HCEC 1CT (cell line): ENCODE measurements at regions not wholly inside any gene's neighbourhood (a gene's known extent, or its start where the extent isn't known, plus 50 kb on each side); places are given as distances from the start of the nearest gene placed in this dataset.

Experiments used
- DNase-seq: peaks from one replicate; pipeline ENCODE4 v3.0.0-alpha.2; 2017

DNA sequence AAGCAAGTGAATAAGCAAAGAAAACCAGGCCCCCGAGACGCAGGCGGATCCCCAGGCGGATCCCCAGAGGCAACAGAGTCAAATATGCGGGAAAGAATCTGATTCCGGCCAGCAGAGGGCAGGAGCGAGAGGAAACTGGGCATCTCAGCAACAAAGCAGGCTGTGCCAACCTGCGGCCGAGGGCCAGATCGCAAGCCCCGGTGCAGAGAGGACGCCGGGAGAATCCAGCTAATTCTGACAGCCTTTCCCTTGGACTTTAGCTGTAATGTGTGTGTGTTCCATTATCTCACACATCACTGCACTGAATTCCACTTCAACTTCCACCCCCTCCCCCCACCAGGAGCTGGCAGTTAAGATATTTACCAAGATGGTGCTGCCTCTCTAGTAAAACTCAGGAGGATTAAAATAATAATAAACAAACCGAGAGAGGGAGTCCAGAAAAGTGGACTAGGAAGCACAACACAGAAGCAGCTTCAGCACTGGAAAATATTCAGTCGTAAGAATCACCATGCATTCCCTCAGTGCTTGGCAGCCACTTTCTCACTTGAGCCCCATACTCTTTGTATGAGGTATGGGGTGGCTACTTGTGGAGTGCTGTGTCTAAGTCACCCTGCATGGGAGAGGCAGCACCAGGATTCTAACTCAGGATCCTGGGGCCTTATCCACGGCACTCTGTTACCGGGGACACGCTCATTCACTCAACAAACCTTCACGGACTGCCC, 66.2 kb upstream of the SNX9 start:
- peak; percentile 65 for DNase-seq

DNA sequence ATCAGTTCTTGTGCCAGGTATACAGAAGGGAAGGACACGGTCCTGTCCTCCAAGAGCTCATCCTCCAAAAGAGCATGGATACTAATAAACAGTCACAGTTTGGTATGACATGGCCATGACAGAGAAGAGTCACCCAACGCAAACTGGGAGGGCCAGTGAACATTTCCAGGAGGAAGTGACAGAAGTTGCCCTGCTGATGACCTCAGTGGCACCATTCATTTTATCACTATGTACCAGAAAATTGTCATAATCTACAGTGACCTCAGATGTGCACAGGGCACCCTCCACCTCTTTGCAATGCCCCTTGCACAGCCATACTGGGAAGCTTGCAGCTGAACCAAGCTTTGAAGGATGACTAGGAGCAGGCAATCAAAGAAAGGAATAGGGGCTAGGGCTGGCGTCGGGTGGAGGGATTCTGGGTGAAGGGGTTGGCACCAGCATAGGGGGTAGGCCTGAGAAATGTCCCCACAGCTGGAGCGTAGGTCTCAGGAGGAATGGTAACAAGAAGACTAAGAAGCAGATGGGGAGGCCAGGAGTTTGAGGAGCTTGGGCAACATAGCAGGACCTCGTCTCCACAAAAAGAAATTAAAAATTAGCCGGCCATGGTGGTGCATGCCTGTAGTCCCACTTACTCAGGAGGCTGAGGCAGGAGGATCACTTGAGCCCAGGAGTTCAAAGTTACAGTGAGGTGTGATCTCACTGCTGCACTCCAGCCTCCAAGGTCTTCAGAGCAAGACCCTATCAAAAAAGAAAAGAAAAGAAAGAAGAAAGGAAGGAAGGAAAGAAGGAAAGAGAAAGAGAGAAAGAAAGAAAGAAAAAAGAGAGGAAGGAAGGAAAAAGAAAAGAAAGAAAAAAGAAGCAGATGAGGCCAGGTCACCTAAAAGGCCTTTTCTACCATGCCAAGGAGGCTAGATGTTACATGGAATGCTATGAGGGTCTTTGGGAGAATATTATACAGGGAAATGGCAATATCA, 65.3 kb upstream of the SNX9 start:
- no peak for DNase-seq

GRCh38 chr6:157758516-157759023, 64.5 kb upstream of the SNX9 start:
- no peak for DNase-seq

- no peak for DNase-seq
Measured at GRCh38 chr6:157759028-157759427, 64.0 kb upstream of the SNX9 start.

GRCh38 chr6:157760137-157760536, 62.9 kb upstream of the SNX9 start:
- DNase-seq = no peak

DNA sequence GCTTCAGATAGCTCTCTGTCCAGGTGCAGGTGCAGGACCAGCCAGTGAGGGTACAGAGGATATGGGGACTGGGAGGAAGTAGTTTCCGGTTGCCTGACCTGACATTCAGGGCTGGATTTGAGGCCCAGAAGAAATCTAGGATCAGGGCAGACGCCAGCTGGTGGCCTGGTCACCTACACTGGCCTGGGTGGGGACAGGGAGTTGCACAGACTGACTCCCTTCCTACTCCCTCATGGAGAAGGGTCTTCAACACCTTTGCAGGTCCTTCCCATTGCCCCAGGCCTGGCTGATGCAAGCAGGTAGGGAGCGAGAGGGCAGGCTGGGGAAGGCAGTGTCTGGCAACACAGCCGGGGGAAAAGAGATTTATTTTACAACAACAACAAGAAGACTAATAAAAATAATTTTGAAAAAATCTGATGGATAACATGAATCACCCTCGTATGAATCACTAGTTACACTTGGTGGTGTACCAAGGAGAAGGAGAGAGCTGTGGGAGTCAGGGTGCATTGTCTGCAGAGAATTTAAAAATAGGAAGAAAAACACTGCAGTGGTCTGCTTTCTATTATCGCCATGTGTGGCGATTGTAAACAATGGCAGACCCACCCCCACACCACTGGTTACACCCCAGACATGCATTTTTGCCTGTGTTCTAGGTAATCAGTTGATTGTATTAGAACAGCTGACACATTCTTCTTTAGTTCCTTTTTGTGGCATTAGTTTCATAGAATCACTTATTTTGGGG, 62.3 kb upstream of the SNX9 start:
- peak; percentile 88 for DNase-seq

GRCh38 chr6:157761331-157761921, 61.6 kb upstream of the SNX9 start:
- DNase-seq = peak; percentile 76

DNA sequence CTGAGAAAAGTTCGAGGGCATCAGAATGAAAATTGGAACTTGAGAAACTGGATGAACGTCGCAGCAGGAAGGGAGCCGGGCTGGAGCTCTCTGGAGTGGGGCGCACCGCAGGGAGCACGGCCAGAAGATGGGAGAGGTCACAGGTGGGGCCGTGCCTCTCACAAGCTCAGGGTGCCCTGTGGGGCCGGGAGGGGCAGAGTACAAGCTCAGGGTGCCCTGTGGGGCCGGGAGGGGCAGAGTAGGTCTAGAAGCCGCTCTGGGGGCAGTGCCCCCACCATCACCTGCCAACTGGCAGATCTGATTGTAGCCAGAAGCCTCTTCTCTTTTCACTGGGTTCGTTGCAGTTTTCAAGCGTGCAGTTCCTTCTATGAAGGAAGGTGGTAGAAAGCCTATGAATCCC, 61.1 kb upstream of the SNX9 start:
- DNase-seq = no peak

- peak; percentile 50 for DNase-seq
Measured at GRCh38 chr6:157762636-157763035, 60.4 kb upstream of the SNX9 start.

DNA sequence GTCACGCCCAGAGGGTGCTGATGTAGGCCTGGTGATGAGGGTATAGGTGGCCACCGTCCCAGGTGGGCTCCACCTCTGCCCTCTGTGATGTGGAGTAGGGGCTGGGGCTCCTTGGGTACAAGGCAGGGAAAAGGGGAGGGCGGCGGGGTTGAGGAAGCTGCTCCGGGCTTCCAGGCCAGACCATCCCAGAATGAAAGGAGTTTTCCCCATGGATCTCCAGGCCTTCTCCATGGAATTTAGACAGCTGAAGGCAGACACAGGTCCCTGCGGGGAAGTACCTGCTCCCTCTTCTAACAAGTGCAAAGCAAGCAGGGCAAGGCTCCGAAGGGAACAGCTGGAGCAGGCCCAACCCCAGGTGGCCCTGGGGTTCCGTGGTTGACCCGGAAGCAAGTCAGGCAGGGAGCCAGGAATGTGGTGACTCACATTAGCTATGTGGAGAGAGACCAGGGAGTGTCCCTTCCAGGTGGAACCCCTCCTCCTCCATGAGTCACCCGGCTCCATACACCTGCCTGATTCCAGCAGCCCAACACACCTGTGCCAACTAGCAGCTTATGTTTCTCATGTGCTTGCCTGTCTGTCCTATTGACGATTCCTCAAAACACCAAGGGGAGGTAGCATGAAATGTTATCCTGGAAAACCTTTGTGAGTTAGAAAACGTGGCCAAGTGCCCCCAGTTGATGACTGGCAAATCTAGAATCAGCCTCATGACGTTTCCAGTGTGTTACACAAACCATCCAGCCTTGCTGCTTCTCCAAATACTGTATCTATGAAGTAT, 59.7 kb upstream of the SNX9 start:
- DNase-seq = peak; percentile 68

GRCh38 chr6:157763904-157764177, 59.2 kb upstream of the SNX9 start:
- no peak for DNase-seq

- peak; percentile 100 for DNase-seq
Measured at GRCh38 chr6:157764178-157765068, 58.6 kb upstream of the SNX9 start.

- DNase-seq = no peak
Measured at GRCh38 chr6:157766901-157767774, 55.9 kb upstream of the SNX9 start.

GRCh38 chr6:157767775-157768156, 55.3 kb upstream of the SNX9 start:
- no peak for DNase-seq

GRCh38 chr6:157768304-157768703, 54.7 kb upstream of the SNX9 start:
- no peak for DNase-seq

- no peak for DNase-seq
Measured at GRCh38 chr6:157768863-157769551, 54.0 kb upstream of the SNX9 start.

GRCh38 chr6:157769776-157770426, 53.1 kb upstream of the SNX9 start:
- no peak for DNase-seq

- DNase-seq = peak; percentile 93
Measured at GRCh38 chr6:157770946-157771345, 52.1 kb upstream of the SNX9 start.

GRCh38 chr6:157772820-157773219, 50.2 kb upstream of the SNX9 start:
- DNase-seq = no peak
